IMR-90 (cell line): ENCODE measurements at regions not wholly inside any gene's neighbourhood (a gene's known extent, or its start where the extent isn't known, plus 50 kb on each side); places are given as distances from the start of the nearest gene placed in this dataset.

Experiments
- ATAC-seq: fragments of 200-7000 bp; cut with Tn5 transposase; 2 replicates; pipeline ENCODE4 v1.9.1; 2020; ENCODE audit warnings: low read depth, mild to moderate bottlenecking, moderate library complexity
- BruUV-seq: library from RNA; stranded (reverse); fragments of 400-500 nt; replicated peaks from 2 replicates; lab custom pipeline; 2021; lab: Mats Ljungman, UMichigan
- CTCF ChIA-PET: fragments of 300-600 bp; formaldehyde crosslinking; extraction: SDS; loops from one replicate; lab custom pipeline; 2021; ENCODE audit warnings: antibody characterized with exemption; lab: Yijun Ruan, JAX
- POLR2A ChIA-PET: fragments of 300-600 bp; sonication (Branson Sonifier 250); formaldehyde crosslinking; loops from one replicate; lab custom pipeline; 2022; ENCODE audit warnings: antibody characterized with exemption; ENCODE audit not compliant: unreplicated experiment; lab: Charles Lee
- DNase-seq: peaks from one replicate; pipeline ENCODE4 v3.0.0; 2013
- H2AFZ ChIP-seq: replicated peaks from 2 replicates; pipeline ENCODE3; 2013; ENCODE audit warnings: low read length, mild to moderate bottlenecking; ENCODE audit not compliant: poor library complexity
- H2AK5ac ChIP-seq: 2 replicates; pipeline ENCODE4 v1.6.1; 2013; ENCODE audit warnings: low read depth, low read length, inconsistent platforms
- H2AK9ac ChIP-seq: replicated peaks from 2 replicates; pipeline ENCODE3; 2013; ENCODE audit warnings: mild to moderate bottlenecking, low read depth, low read length, moderate library complexity; ENCODE audit not compliant: poor library complexity
- H2BK120ac ChIP-seq: 2 replicates; pipeline ENCODE4 v1.6.1; 2013; ENCODE audit warnings: low read depth, low read length, inconsistent platforms
- H2BK15ac ChIP-seq: 3 replicates; pipeline ENCODE4 v1.6.1; 2013; ENCODE audit warnings: low read depth, low read length, inconsistent platforms
- H2BK20ac ChIP-seq: 2 replicates; pipeline ENCODE4 v1.6.1; 2013; ENCODE audit warnings: low read depth, mild to moderate bottlenecking, inconsistent platforms, low read length, moderate library complexity
- H2BK5ac ChIP-seq: 2 replicates; pipeline ENCODE4 v1.6.1; 2013; ENCODE audit warnings: mild to moderate bottlenecking, low read depth, low read length, inconsistent platforms; ENCODE audit not compliant: poor library complexity, severe bottlenecking
- H3K14ac ChIP-seq: replicated peaks from 2 replicates; pipeline ENCODE4 v1.6.1; 2013; ENCODE audit warnings: low read depth, low read length, inconsistent platforms
- H3K18ac ChIP-seq: 2 replicates; pipeline ENCODE4 v1.6.1; 2013; ENCODE audit warnings: low read depth, low read length, control low read depth
- H3K23ac ChIP-seq: 2 replicates; pipeline ENCODE4 v1.6.1; 2013; ENCODE audit warnings: low read depth, low read length, inconsistent platforms
- H3K27ac ChIP-seq: 2 replicates; pipeline ENCODE4 v1.5.1; 2013; ENCODE audit warnings: mild to moderate bottlenecking, control low read depth, low read length; ENCODE audit not compliant: insufficient read depth
- H3K27me3 ChIP-seq: 2 replicates; pipeline ENCODE4 v1.6.1; 2013; ENCODE audit warnings: low read length; ENCODE audit not compliant: control insufficient read depth, insufficient read depth
- H3K36me3 ChIP-seq: 2 replicates; pipeline ENCODE4 v1.6.1; 2013; ENCODE audit warnings: low read length, mixed read lengths; ENCODE audit not compliant: control insufficient read depth, insufficient read depth
- H3K4ac ChIP-seq: 2 replicates; pipeline ENCODE4 v1.6.1; 2013; ENCODE audit warnings: low read depth, low read length, inconsistent platforms
- H3K4me1 ChIP-seq: 2 replicates; pipeline ENCODE4 v1.6.1; 2013; ENCODE audit warnings: low read length, mixed read lengths; ENCODE audit not compliant: control insufficient read depth, insufficient read depth
- H3K4me2 ChIP-seq: 2 replicates; pipeline ENCODE4 v1.6.1; 2013; ENCODE audit warnings: low read depth, mild to moderate bottlenecking, control low read depth, low read length, moderate library complexity
- H3K4me3 ChIP-seq: 2 replicates; pipeline ENCODE4 v1.5.1; 2013; ENCODE audit warnings: low read depth, mild to moderate bottlenecking, control low read depth, low read length, moderate library complexity; ENCODE audit not compliant: insufficient read depth
- H3K56ac ChIP-seq: 2 replicates; pipeline ENCODE4 v1.6.1; 2013; ENCODE audit warnings: low read length, inconsistent platforms; ENCODE audit not compliant: insufficient read depth; ENCODE audit errors: extremely low read depth
- H3K79me1 ChIP-seq, 2 experiments: 2 replicates each; pipeline ENCODE4 v1.6.1; 2013; ENCODE audit warnings: low read length in 2 of 2, inconsistent platforms in 1 of 2, low read depth in 1 of 2
- H3K9ac ChIP-seq: 2 replicates; pipeline ENCODE4 v1.6.1; 2013; ENCODE audit warnings: low read depth, low read length, control low read depth
- H3K9me1 ChIP-seq: 2 replicates; pipeline ENCODE4 v1.6.1; 2013; ENCODE audit warnings: low read length, inconsistent platforms; ENCODE audit not compliant: insufficient read depth
- H3K9me3 ChIP-seq: 2 replicates; pipeline ENCODE4 v1.6.1; 2013; ENCODE audit warnings: low read length; ENCODE audit not compliant: control insufficient read depth, insufficient read depth
- H4K20me1 ChIP-seq: 2 replicates; pipeline ENCODE4 v1.6.1; 2013; ENCODE audit warnings: low read length, inconsistent platforms; ENCODE audit not compliant: insufficient read depth
- H4K5ac ChIP-seq: 2 replicates; pipeline ENCODE4 v1.6.1; 2013; ENCODE audit warnings: mild to moderate bottlenecking, low read depth, low read length, control low read depth
- H4K8ac ChIP-seq, 2 experiments: 2 replicates each; pipeline ENCODE4 v1.6.1; 2013; ENCODE audit warnings: low read depth in 2 of 2, low read length in 2 of 2, control low read depth in 1 of 2, inconsistent platforms in 1 of 2
- H4K91ac ChIP-seq: 2 replicates; pipeline ENCODE4 v1.6.1; 2013; ENCODE audit warnings: low read depth, low read length, inconsistent platforms; ENCODE audit not compliant: insufficient read depth
- CEBPB ChIP-seq: IDR thresholded peaks from 2 replicates; pipeline ENCODE4 v1.6.1; 2012; ENCODE audit warnings: low read depth, low read length, improper control_type of control experiment
- MAFK ChIP-seq: IDR thresholded peaks from 2 replicates; pipeline ENCODE4 v1.6.1; 2012; ENCODE audit warnings: low read depth, low read length, improper control_type of control experiment
- MAZ ChIP-seq: IDR thresholded peaks from 2 replicates; pipeline ENCODE4 v1.6.1; 2012; ENCODE audit warnings: low read depth, mild to moderate bottlenecking, low read length, improper control_type of control experiment, moderate library complexity, borderline replicate concordance
- NFE2L2 ChIP-seq: fragments of 150-350 bp; IDR thresholded peaks from 2 replicates; pipeline ENCODE4 v1.6.1; 2016; ENCODE audit warnings: low read depth, mild to moderate bottlenecking, low read length
- RFX5 ChIP-seq: IDR thresholded peaks from 2 replicates; pipeline ENCODE4 v1.8.0; 2012; ENCODE audit warnings: low read depth, mild to moderate bottlenecking, low read length, moderate library complexity
- WGBS, 2 experiments: methylation state at CpG; one replicate each; pipeline versions ENCODE4 v1.1.5 to v1.1.7; 2013; ENCODE audit warnings: missing lambda C conversion rate in 2 of 2; ENCODE audit not compliant: insufficient read length in 1 of 2; ENCODE audit errors: extremely low coverage in 2 of 2; 5-methylcytosine and 5-hydroxymethylcytosine counted together
- dilution Hi-C: fragments of 300-500 bp; cut with HindIII; formaldehyde crosslinking; loops from one replicate; pipeline ENCODE4 v1.14.3; 2018; ENCODE audit warnings: low sequenced_read_pairs; ENCODE audit not compliant: unreplicated experiment
- in situ Hi-C: fragments of 300-500 bp; cut with MboI; formaldehyde crosslinking; loops from 3 replicates; pipeline ENCODE4 v1.14.3; 2019; ENCODE audit warnings: low sequenced_read_pairs, inconsistent platforms, mixed read lengths
- intact Hi-C: fragments of 100-400 bp; cut with micrococcal nuclease; formaldehyde crosslinking; loops from 2 replicates; pipeline ENCODE4 v1.10.0; 2022

DNA sequence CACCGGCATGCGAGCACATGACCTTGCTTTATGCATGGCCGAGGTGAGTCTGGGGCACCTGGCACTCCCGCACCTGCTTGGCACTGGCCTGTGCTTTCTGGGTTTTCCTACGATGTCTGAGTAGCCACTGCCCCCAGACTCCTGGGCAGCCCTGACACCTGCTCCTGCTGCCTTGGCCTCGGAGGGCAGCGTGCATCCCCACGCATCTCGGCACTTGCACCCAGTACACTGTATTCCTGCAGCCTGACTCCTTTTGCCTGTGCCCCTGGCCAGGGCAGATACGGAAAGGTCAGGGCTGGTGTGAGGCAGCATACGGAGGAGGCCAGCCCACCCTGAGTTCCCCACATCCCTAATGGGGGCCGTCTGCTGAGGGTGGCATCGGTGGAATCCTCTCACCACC lies 340.6 kb downstream of the TEX29 start:
- H3K27me3 ChIP-seq = no peaks in the 10 kb centered on the region
- in situ Hi-C loops = no loop called here

More for the DNA sequence above, 340.6 kb downstream of the TEX29 start:
- no TSS peak for BruUV-seq
- Histone ChIP-seq H3K27ac (no peak overlapping the region), H2BK5ac (no peak overlapping the region), H4K5ac (no peak overlapping the region), H3K36me3 (no peaks in the 10 kb centered on the region), H3K9me3 (peaks cover 48% of the 10 kb centered on the region), H3K4me2 (no peak overlapping the region), H3K56ac (no peak overlapping the region), H3K4me3 (no peak overlapping the region), H3K18ac (no peak overlapping the region), H3K4me1 (no peaks in the 10 kb centered on the region), H2BK120ac (no peak overlapping the region), H3K23ac (no peak overlapping the region), H3K9me1 (no peaks in the 10 kb centered on the region), H4K20me1 (no peaks in the 10 kb centered on the region), H3K4ac (no peak overlapping the region), H4K8ac (no peak overlapping the region), H3K14ac (no peak overlapping the region), H2AFZ (peak overlapping the region; percentile 33), H2AK5ac (no peak overlapping the region), H2BK20ac (no peak overlapping the region), H2BK15ac (no peak overlapping the region), H3K9ac (no peak overlapping the region), H4K91ac (no peak overlapping the region), H3K79me1 (no peaks in the 10 kb centered on the region), H2AK9ac (no peak overlapping the region)
- no peak for ATAC-seq
- TF ChIP-seq CEBPB = no peak
- TF ChIP-seq MAZ = no peak
- TF ChIP-seq MAFK = no peak
- TF ChIP-seq NFE2L2 = no peak
- TF ChIP-seq RFX5 = no peak
- CTCF ChIA-PET = no interaction called here
- no peak for DNase-seq
- dilution Hi-C loops (no loop called here), intact Hi-C loops (no loop called here)
- WGBS, 2 experiments = 97% methylated on average over 4 of the region's 13 CpGs; no CpG with 5 or more reads in 1 of the 2 experiments
- POLR2A ChIA-PET = no interaction called here
